ENCODE measurements at regions not wholly inside any gene's neighbourhood (a gene's known extent, or its start where the extent isn't known, plus 50 kb on each side); places are given as distances from the start of the nearest gene placed in this dataset.

DNA sequence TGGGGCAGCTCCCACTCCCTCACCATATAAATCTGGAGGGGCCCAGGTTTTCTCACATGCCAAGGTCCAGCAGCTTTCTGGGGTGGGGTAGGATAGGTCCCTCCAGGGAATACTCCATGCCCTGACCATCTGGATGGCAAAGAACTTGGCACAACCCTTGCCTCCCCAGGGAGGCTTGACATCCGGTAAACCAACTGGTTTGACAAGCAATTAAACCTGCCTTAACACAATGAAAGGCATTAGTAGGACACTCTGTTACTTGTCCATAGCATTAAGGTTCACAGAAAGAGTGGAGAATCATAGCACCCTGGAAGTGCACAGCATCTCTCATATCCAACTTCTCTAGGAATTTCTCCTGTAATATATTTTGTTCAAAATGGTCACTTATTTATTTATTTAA is 63.9 kb upstream of the MAF start:
- TF ChIP-seq POLR2AphosphoS5 (IDR thresholded peaks at IDR 0.05) = no peak
- TF ChIP-seq, protein P1, sequence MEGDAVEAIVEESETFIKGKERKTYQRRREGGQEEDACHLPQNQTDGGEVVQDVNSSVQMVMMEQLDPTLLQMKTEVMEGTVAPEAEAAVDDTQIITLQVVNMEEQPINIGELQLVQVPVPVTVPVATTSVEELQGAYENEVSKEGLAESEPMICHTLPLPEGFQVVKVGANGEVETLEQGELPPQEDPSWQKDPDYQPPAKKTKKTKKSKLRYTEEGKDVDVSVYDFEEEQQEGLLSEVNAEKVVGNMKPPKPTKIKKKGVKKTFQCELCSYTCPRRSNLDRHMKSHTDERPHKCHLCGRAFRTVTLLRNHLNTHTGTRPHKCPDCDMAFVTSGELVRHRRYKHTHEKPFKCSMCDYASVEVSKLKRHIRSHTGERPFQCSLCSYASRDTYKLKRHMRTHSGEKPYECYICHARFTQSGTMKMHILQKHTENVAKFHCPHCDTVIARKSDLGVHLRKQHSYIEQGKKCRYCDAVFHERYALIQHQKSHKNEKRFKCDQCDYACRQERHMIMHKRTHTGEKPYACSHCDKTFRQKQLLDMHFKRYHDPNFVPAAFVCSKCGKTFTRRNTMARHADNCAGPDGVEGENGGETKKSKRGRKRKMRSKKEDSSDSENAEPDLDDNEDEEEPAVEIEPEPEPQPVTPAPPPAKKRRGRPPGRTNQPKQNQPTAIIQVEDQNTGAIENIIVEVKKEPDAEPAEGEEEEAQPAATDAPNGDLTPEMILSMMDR (IDR thresholded peaks at IDR 0.05) = no peak
